HepG2 (cell line): ENCODE measurements at regions not wholly inside any gene's neighbourhood (a gene's known extent, or its start where the extent isn't known, plus 50 kb on each side); places are given as distances from the start of the nearest gene placed in this dataset.

Experiments used
- AFF4 ChIP-seq: sonication (generic); formaldehyde crosslinking; IDR thresholded peaks from 2 replicates; pipeline ENCODE4 v1.4.0; 2020; ENCODE audit warnings: missing genetic modification reagents
- CENPBD1 ChIP-seq: sonication (generic); formaldehyde crosslinking; IDR thresholded peaks from 2 replicates; pipeline ENCODE4 v1.8.0; 2022; ENCODE audit warnings: missing genetic modification reagents, low read depth, mild to moderate bottlenecking, borderline replicate concordance
- FOXC1 ChIP-seq: sonication (generic); formaldehyde crosslinking; IDR thresholded peaks from 2 replicates; pipeline ENCODE4 v1.8.0; 2022; ENCODE audit warnings: mild to moderate bottlenecking, missing genetic modification reagents, borderline replicate concordance
- JUN ChIP-seq: sonication (generic); formaldehyde crosslinking; IDR thresholded peaks from 2 replicates; pipeline ENCODE4 v1.4.0; 2020; ENCODE audit warnings: mild to moderate bottlenecking, missing genetic modification reagents
- KAT2B ChIP-seq: fragments of 150-350 bp; IDR thresholded peaks from 2 replicates; pipeline ENCODE4 v1.6.1; 2014; ENCODE audit warnings: low read depth, low read length, borderline replicate concordance
- SRSF4 ChIP-seq: fragments of 200-400 bp; formaldehyde crosslinking; IDR thresholded peaks from one replicate; pipeline ENCODE4 v1.6.1; 2018; ENCODE audit warnings: mild to moderate bottlenecking, low read depth, low read length, moderate library complexity; ENCODE audit not compliant: poor library complexity, severe bottlenecking
- TAF15 ChIP-seq: fragments of 200-400 bp; formaldehyde crosslinking; IDR thresholded peaks from one replicate; pipeline ENCODE4 v1.6.1; 2018; ENCODE audit warnings: mild to moderate bottlenecking, low read depth, low read length; ENCODE audit not compliant: poor library complexity, severe bottlenecking
- ZNF407 ChIP-seq: sonication (generic); formaldehyde crosslinking; IDR thresholded peaks from one replicate; pipeline ENCODE4 v1.5.1; 2020; ENCODE audit warnings: mild to moderate bottlenecking, missing genetic modification reagents; ENCODE audit errors: not compliant biosample characterization
- ZNF660 ChIP-seq: sonication (generic); formaldehyde crosslinking; IDR thresholded peaks from 2 replicates; pipeline ENCODE4 v1.5.1; 2020; ENCODE audit warnings: mild to moderate bottlenecking, low read depth, missing genetic modification reagents, borderline replicate concordance

DNA sequence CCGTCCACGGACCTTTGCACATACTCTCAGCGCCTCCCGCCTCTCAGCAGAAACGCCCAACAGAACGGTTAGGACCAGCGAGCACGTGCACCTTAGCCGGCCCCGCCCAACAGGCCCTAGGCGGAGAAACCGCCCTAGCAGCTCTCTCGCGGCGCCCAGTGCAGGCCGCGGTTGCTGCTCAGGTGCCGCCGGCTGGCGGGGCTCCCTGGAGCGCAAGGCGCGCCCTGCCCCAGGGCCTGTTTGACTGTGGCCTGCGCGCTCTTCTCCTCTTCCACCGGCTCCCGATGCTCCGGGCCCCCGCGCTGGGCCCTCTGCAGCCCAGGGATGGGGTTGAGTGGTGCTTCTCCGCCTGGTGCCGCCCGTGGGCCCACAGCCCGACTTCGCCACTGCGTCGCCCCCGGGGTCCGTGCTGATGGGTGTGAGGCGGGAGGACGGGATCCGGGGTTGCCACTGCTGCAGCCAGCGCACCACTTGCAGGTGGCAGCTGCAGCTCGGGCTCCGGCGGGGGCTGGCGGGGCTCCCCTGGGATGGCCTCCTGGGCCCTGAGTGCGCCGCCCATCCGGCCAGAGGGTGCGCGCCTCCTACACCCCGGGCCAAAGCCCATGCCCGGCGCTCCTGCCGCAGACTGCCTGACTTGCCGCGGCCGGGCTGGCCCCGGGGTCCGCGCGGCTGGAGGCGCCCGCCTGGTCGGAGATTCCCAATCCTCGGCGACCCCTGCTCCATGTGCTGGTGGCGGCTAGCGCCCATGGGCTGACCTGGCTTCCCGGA is 1889.4 kb upstream of the CDH9 start (continued):
- TF ChIP-seq ZNF407 (no peak), ZNF660 (CRISPR knock-in tag) (no peak), TAF15 (no peak), AFF4 (CRISPR knock-in tag) (no peak), SRSF4 (no peak), CENPBD1 (CRISPR knock-in tag) (no peak), FOXC1 (no peak), KAT2B (no peak), JUN (CRISPR knock-in tag) (no peak)
- TF ChIP-seq, all 625 proteins: peak for 0
